ENCODE measurements at regions not wholly inside any gene's neighbourhood (a gene's known extent, or its start where the extent isn't known, plus 50 kb on each side); places are given as distances from the start of the nearest gene placed in this dataset.

DNA sequence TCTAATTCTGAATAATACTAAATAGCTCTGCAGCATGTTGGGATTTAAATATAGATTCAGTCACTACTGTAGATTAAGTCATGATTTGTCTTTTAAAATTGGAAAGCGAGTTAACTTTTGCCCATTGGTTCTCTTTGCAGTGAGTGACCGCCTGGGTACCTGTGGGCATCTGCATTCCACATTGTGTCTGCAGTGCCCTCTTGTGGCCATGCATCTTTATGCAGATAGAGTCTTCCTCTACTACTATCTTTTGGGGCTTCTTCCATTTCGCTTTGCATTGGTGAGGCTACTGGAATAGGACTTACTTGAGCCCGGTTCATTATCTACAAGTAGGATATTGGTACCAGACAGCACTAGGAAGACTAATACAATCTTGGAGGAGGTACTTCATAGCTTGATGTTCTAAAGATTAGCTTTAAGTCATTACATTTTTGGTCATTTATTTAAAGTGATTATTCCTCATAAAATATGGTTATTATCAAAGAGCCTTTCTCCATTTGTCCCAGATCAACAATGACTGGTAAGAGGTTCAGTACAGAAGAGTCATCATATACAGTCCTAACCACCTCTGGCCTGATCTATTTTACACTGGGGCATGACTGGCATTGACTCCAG, 203.0 kb downstream of the SOCS6 start:
- H3K27ac Mint-ChIP-seq = no peak overlapping the region
- no peaks in the 10 kb centered on the region for H3K36me3 Mint-ChIP-seq (ENCODE audit: low read depth)
- H3K27me3 Mint-ChIP-seq (ENCODE audit: low read depth) = peaks cover 13% of the 10 kb centered on the region
- H3K4me3 Mint-ChIP-seq = no peak overlapping the region
- H3K4me1 Mint-ChIP-seq = no peaks in the 10 kb centered on the region
- no peaks in the 10 kb centered on the region for H3K9me3 Mint-ChIP-seq
- TF ChIP-seq, protein P1, sequence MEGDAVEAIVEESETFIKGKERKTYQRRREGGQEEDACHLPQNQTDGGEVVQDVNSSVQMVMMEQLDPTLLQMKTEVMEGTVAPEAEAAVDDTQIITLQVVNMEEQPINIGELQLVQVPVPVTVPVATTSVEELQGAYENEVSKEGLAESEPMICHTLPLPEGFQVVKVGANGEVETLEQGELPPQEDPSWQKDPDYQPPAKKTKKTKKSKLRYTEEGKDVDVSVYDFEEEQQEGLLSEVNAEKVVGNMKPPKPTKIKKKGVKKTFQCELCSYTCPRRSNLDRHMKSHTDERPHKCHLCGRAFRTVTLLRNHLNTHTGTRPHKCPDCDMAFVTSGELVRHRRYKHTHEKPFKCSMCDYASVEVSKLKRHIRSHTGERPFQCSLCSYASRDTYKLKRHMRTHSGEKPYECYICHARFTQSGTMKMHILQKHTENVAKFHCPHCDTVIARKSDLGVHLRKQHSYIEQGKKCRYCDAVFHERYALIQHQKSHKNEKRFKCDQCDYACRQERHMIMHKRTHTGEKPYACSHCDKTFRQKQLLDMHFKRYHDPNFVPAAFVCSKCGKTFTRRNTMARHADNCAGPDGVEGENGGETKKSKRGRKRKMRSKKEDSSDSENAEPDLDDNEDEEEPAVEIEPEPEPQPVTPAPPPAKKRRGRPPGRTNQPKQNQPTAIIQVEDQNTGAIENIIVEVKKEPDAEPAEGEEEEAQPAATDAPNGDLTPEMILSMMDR (IDR thresholded peaks at IDR 0.05; ENCODE audit: unreplicated experiment in 3 of 3) = peak; percentile 60 to 65 (median 63)

DNA sequence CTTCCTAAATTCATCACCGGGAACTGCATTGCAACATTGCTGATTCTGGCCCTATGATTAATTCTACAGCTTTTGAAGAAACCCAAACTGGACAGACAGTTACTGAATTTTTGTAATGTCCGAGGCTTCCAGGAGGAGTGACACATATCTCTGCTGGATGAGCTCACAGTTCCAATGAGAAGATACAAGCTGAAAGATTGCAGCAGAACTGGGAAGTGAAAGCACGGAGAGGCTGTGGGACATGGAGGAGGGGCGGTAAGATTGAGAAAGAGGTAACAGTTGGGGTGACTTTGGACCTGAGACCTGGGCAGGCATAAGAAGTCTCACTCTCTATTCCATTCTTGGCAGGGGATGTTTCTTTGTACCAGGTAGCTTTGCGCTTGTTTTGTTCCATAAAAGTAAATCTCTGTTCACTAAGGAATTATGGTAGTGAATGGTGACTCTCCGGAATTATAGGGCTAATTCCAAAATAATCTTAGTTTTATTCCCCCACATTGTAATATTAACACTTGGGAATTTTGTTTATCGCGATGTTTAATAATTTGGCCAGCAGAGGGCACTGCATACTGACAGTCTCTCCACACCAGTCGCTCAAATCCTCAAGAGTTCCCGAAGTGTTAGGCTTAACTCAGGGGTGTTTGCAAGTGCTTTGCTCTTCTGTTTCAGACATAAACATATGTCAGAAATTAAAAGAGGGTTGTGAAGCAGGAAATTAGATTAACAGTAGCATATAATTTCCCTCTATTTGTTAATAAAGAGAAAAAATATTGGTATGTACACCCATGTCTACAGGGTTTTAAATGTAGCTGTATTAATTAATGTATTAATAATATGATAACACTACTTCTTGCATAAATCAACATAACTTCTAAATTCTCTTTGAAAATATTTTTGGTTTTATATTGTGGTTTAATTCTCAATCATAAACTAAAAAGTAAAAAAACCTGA, 201.4 kb downstream of the SOCS6 start:
- Mint-ChIP-seq H3K36me3 (ENCODE audit: low read depth) (no peaks in the 10 kb centered on the region), H3K9me3 (no peaks in the 10 kb centered on the region), H3K4me3 (no peak overlapping the region), H3K4me1 (no peaks in the 10 kb centered on the region), H3K27me3 (ENCODE audit: low read depth) (peaks cover 13% of the 10 kb centered on the region), H3K27ac (peak overlapping the region in 1 of 3 experiments; percentile 51)
- TF ChIP-seq, protein P1 (IDR thresholded peaks at IDR 0.05; ENCODE audit: unreplicated experiment in 3 of 3) = peak; percentile 63 to 81 (median 76)

GRCh38 chr18:70489571-70489970, 200.7 kb downstream of the SOCS6 start:
- Mint-ChIP-seq H3K4me1 (no peaks in the 10 kb centered on the region), H3K36me3 (ENCODE audit: low read depth) (no peaks in the 10 kb centered on the region), H3K9me3 (no peaks in the 10 kb centered on the region), H3K27ac (peak overlapping the region in 1 of 3 experiments; percentile 51), H3K27me3 (ENCODE audit: low read depth) (peaks cover 9% of the 10 kb centered on the region), H3K4me3 (no peak overlapping the region)
- TF ChIP-seq, protein P1 (IDR thresholded peaks at IDR 0.05; ENCODE audit: unreplicated experiment in 3 of 3) = no peak

DNA sequence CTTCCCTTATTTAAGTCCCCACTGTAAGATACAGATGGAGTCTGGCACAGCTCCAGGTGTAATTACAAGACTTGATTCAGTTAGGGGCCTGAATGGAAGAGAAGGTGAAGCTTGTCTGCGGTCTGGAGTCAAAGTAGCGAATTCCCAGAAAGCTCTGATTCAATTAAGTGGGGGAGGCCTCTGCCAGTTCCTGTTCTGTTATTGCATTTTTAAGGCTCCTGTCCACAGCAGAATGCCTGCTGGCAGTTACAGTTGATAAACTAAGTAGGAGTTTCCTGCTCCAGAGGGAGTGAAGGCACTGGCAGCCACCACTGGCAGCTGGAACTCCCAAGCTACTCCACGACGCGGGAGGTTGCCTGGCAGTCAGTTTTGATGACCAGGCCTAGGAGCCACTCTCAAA, 181.1 kb downstream of the SOCS6 start:
- Mint-ChIP-seq H3K27me3 (ENCODE audit: low read depth) (peaks cover 3% of the 10 kb centered on the region), H3K9me3 (no peaks in the 10 kb centered on the region), H3K4me3 (no peak overlapping the region), H3K27ac (peak overlapping the region; percentile 25 to 84 (median 39)), H3K4me1 (peaks cover 7% of the 10 kb centered on the region), H3K36me3 (ENCODE audit: low read depth) (no peaks in the 10 kb centered on the region)
- TF ChIP-seq, protein P1 (IDR thresholded peaks at IDR 0.05; ENCODE audit: unreplicated experiment in 3 of 3) = no peak

DNA sequence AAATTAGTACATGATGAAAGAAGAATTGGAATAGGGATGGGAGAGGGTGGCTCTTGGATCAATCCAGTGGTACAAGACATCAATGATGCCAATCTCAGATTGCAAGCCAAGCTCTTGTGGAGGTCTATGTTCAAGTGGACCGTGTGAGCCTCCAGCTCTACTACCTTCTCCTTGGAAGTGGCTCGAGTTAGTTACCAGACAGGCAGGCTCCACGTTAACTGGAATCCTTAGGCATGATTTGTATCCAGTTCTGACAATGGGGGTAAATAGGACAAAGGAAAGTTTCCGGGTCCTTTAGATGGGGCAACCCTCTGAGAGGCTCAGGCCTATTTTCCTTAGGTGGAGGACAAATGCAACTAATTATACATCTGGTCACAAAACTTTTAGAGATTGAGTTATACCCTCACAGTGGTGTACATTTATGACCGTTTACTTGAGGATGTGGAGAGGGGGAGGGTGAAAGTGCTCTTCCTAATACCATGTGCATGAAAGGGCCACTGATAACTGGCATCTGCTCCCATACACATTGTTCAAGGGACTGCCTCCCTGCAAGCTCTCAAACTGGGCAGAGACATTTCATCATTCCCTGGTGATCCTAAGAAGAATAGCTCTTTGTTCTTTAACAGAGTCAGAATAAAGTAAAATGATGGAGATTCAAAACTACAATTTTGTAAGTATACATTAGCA, 180.2 kb downstream of the SOCS6 start:
- Mint-ChIP-seq H3K27me3 (ENCODE audit: low read depth) (peaks cover 6% of the 10 kb centered on the region), H3K36me3 (ENCODE audit: low read depth) (no peaks in the 10 kb centered on the region), H3K4me1 (peaks cover 15% of the 10 kb centered on the region), H3K9me3 (no peaks in the 10 kb centered on the region), H3K27ac (no peak overlapping the region), H3K4me3 (no peak overlapping the region)
- TF ChIP-seq, protein P1 (IDR thresholded peaks at IDR 0.05; ENCODE audit: unreplicated experiment in 3 of 3) = no peak
